Large intestine (tissue), 3 donors: ENCODE measurements at regions not wholly inside any gene's neighbourhood (a gene's known extent, or its start where the extent isn't known, plus 50 kb on each side); places are given as distances from the start of the nearest gene placed in this dataset.
"Not testable (repeated sequence)": the region's sequence is repeated elsewhere in the genome, so short reads cannot be mapped to it uniquely, and the experiment has no call there.

Experiments
- DNase-seq, 2 donors: peaks; one replicate each; pipeline versions ENCODE4 v3.0.0 to v3.0.0-alpha.2; 2013
- H3K27ac ChIP-seq: one replicate; pipeline ENCODE4 v1.5.1; 2013; ENCODE audit warnings: low read length
- H3K27me3 ChIP-seq: 2 replicates; pipeline ENCODE4 v1.6.1; 2013; ENCODE audit warnings: low read length; ENCODE audit not compliant: control insufficient read depth, insufficient read depth
- H3K36me3 ChIP-seq: 2 replicates; pipeline ENCODE4 v1.6.1; 2013; ENCODE audit warnings: low read length; ENCODE audit not compliant: control insufficient read depth, insufficient read depth
- H3K4me1 ChIP-seq: one replicate; pipeline ENCODE4 v1.6.1; 2013; ENCODE audit warnings: low read length; ENCODE audit not compliant: control insufficient read depth, insufficient read depth
- H3K4me3 ChIP-seq: one replicate; pipeline ENCODE4 v1.5.1; 2013; ENCODE audit warnings: low read length
- H3K9me3 ChIP-seq: one replicate; pipeline ENCODE4 v1.6.1; 2013; ENCODE audit warnings: mild to moderate bottlenecking, low read depth, low read length, moderate library complexity; ENCODE audit not compliant: control insufficient read depth
- WGBS: methylation state at CpG from one replicate; pipeline ENCODE4 v1.1.5; 2013; ENCODE audit warnings: low lambda C conversion rate; ENCODE audit not compliant: insufficient coverage; 5-methylcytosine and 5-hydroxymethylcytosine counted together

- 100% methylated on average over 1 of the region's 4 CpGs for WGBS
- Histone ChIP-seq H3K27me3 (no peaks in the 10 kb centered on the region), H3K4me3 (no peak overlapping the region), H3K36me3 (no peaks in the 10 kb centered on the region), H3K4me1 (no peaks in the 10 kb centered on the region), H3K27ac (no peak overlapping the region), H3K9me3 (no peaks in the 10 kb centered on the region)
- DNase-seq = no peak
Measured at GRCh38 chr15:39022532-39023305, 458.1 kb upstream of the RASGRP1 start.

- Histone ChIP-seq H3K27ac (no peak overlapping the region), H3K9me3 (no peaks in the 10 kb centered on the region), H3K27me3 (no peaks in the 10 kb centered on the region), H3K4me1 (no peaks in the 10 kb centered on the region), H3K4me3 (no peak overlapping the region), H3K36me3 (no peaks in the 10 kb centered on the region)
- no peak for DNase-seq
- 100% methylated on average over 1 of the region's 4 CpGs for WGBS
Measured at GRCh38 chr15:39025321-39025720, 460.7 kb upstream of the RASGRP1 start.

- Histone ChIP-seq H3K27ac (no peak overlapping the region), H3K4me3 (no peak overlapping the region), H3K9me3 (no peaks in the 10 kb centered on the region), H3K36me3 (no peaks in the 10 kb centered on the region), H3K27me3 (no peaks in the 10 kb centered on the region), H3K4me1 (no peaks in the 10 kb centered on the region)
- no CpG with 5 or more reads among the region's 1 CpG for WGBS
- DNase-seq = no peak
Measured at GRCh38 chr15:39025881-39026280, 461.3 kb upstream of the RASGRP1 start.

DNA sequence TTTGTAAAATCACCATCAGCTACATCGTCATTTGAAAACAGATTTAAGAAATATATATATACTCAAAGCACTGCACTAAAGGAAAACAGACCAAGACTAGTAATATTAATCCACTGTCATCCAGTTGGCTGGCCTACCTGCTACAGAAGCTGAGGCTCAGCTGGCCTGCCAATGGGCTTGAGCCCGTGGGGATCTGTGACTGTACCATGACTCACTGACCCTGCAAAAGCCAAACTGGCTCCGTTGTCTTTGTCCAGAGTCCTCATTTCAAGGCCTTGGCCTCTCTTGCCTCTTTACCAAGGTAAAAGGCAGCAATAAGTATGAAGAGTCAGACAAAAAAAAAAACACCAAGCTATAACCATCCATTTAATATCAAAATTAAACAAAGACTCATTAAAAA is 463.5 kb upstream of the RASGRP1 start:
- no peaks in the 10 kb centered on the region for H3K9me3 ChIP-seq
- H3K27me3 ChIP-seq = no peaks in the 10 kb centered on the region
- no peaks in the 10 kb centered on the region for H3K36me3 ChIP-seq
- H3K4me1 ChIP-seq = no peaks in the 10 kb centered on the region
- no CpG with 5 or more reads among the region's 3 CpGs for WGBS
- H3K4me3 ChIP-seq = no peak overlapping the region
- DNase-seq = no peak
- H3K27ac ChIP-seq = no peak overlapping the region

- Histone ChIP-seq H3K27ac (no peak overlapping the region), H3K27me3 (no peaks in the 10 kb centered on the region), H3K9me3 (no peaks in the 10 kb centered on the region), H3K4me1 (no peaks in the 10 kb centered on the region), H3K36me3 (no peaks in the 10 kb centered on the region), H3K4me3 (no peak overlapping the region)
- no peak for DNase-seq
- no CpG with 5 or more reads among the region's 1 CpG for WGBS
Measured at GRCh38 chr15:39029741-39030140, 465.1 kb upstream of the RASGRP1 start.

DNA sequence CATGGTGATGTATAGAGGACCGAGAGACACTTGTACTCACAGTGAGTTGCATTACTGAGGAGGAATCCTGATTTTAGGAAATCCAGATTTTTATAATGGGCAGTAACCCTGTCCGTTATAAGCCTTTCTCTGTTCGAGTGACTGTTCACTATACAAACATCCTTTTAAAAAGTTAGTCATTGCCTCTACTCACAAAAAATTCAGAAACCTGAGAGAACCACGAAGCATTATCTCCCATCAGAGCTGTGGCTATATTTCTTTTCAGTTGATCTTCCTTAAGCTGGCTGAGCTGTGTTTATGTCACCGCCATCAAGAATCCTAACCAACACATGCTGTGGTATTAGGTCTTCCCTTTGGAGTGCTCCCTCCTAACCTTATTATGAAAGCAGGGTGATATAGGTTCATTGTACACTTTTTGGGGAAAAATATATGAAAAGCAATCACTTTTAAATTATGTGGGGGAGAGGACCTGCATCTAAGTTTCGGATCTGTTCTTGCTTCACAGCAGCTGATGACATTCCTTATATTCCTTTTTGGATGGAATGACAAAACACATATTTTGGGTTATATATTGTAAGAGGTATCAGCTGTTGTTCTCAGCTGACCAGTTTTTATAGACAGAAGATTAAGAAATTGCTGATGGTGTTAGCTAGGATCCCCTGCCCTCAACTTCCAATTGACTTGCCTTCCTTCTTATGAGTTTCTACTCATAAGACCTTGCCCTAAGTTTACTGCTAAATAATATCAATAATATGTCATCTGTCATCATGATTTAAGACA is 465.9 kb upstream of the RASGRP1 start:
- H3K36me3 ChIP-seq = no peaks in the 10 kb centered on the region
- no peaks in the 10 kb centered on the region for H3K4me1 ChIP-seq
- no peak overlapping the region for H3K27ac ChIP-seq
- no peaks in the 10 kb centered on the region for H3K9me3 ChIP-seq
- no peak overlapping the region for H3K4me3 ChIP-seq
- no peak for DNase-seq
- H3K27me3 ChIP-seq = no peaks in the 10 kb centered on the region
- WGBS = no CpG with 5 or more reads among the region's 6 CpGs

- no peak for DNase-seq
- no peak overlapping the region for H3K27ac ChIP-seq
- H3K9me3 ChIP-seq = no peaks in the 10 kb centered on the region
- H3K36me3 ChIP-seq = no peaks in the 10 kb centered on the region
- H3K4me3 ChIP-seq = no peak overlapping the region
- H3K27me3 ChIP-seq = no peaks in the 10 kb centered on the region
- no CpG with 5 or more reads among the region's 4 CpGs for WGBS
- no peaks in the 10 kb centered on the region for H3K4me1 ChIP-seq
Measured at GRCh38 chr15:39031596-39031995, 467.0 kb upstream of the RASGRP1 start.

- H3K4me1 ChIP-seq = no peaks in the 10 kb centered on the region
- H3K27me3 ChIP-seq = no peaks in the 10 kb centered on the region
- DNase-seq = no peak
- no peak overlapping the region for H3K27ac ChIP-seq
- H3K9me3 ChIP-seq = no peaks in the 10 kb centered on the region
- H3K4me3 ChIP-seq = no peak overlapping the region
- no peaks in the 10 kb centered on the region for H3K36me3 ChIP-seq
- WGBS = no CpG with 5 or more reads among the region's 2 CpGs
Measured at GRCh38 chr15:39034816-39035215, 470.2 kb upstream of the RASGRP1 start.

GRCh38 chr15:39037611-39038010 is 473.0 kb upstream of the RASGRP1 start:
- H3K9me3 ChIP-seq = not testable (repeated sequence)

GRCh38 chr15:39040861-39041260 is 476.2 kb upstream of the RASGRP1 start:
- Histone ChIP-seq H3K9me3 (no peaks in the 10 kb centered on the region), H3K4me3 (no peak overlapping the region), H3K27me3 (no peaks in the 10 kb centered on the region), H3K36me3 (no peaks in the 10 kb centered on the region), H3K4me1 (no peaks in the 10 kb centered on the region), H3K27ac (no peak overlapping the region)
- no CpG with 5 or more reads among the region's 3 CpGs for WGBS
- no peak for DNase-seq

More at GRCh38 chr15:39037611-39038010, 473.0 kb upstream of the RASGRP1 start:
- H3K4me1 ChIP-seq, H3K4me3 ChIP-seq, H3K27ac ChIP-seq, H3K36me3 ChIP-seq, DNase-seq, H3K27me3 ChIP-seq: not testable (repeated sequence)
- WGBS = no CpG with 5 or more reads among the region's 2 CpGs
